ENCODE measurements at regions not wholly inside any gene's neighbourhood (a gene's known extent, or its start where the extent isn't known, plus 50 kb on each side); places are given as distances from the start of the nearest gene placed in this dataset.

GRCh38 chr3:132972333-132972732 is 65.9 kb upstream of the TMEM108 start:
- intact Hi-C loops (cut with DNase I): no loop called here
- no peaks in the 10 kb centered on the region for H3K4me1 ChIP-seq (replicated peaks)

GRCh38 chr3:132966374-132966773 is 71.8 kb upstream of the TMEM108 start:
- WGBS: 78% methylated on average over 2 of the region's 2 CpGs
- H3K27me3 ChIP-seq (replicated peaks; ENCODE audit: insufficient read depth): no peaks in the 10 kb centered on the region
- DNase-seq (ENCODE audit: low spot score): no peak
- intact Hi-C loops (cut with DNase I): no loop called here
- H3K27ac ChIP-seq: no peak overlapping the region
- TF ChIP-seq POLR2AphosphoS5 (IDR thresholded peaks at IDR 0.05): no peak
- no peaks in the 10 kb centered on the region for H3K4me1 ChIP-seq (replicated peaks)
- no peaks in the 10 kb centered on the region for H3K9me3 ChIP-seq
- no peak overlapping the region for H3K4me3 ChIP-seq
- no peaks in the 10 kb centered on the region for H3K36me3 ChIP-seq

More at GRCh38 chr3:132972333-132972732, 65.9 kb upstream of the TMEM108 start:
- no peak for TF ChIP-seq CTCF (IDR thresholded peaks at IDR 0.05)
- no peak for TF ChIP-seq POLR2A (IDR thresholded peaks at IDR 0.05)
- TF ChIP-seq POLR2AphosphoS5 (IDR thresholded peaks at IDR 0.05): no peak
- H3K27ac ChIP-seq: no peak overlapping the region
- no peaks in the 10 kb centered on the region for H3K27me3 ChIP-seq (replicated peaks; ENCODE audit: insufficient read depth)
- no peaks in the 10 kb centered on the region for H3K9me3 ChIP-seq
- no peak overlapping the region for H3K4me3 ChIP-seq
- DNase-seq (ENCODE audit: low spot score): no peak
- no peaks in the 10 kb centered on the region for H3K36me3 ChIP-seq

- intact Hi-C loops (cut with DNase I): no loop called here
- TF ChIP-seq CTCF (IDR thresholded peaks at IDR 0.05): no peak
- no peak for TF ChIP-seq POLR2A (IDR thresholded peaks at IDR 0.05)
- TF ChIP-seq POLR2AphosphoS5 (IDR thresholded peaks at IDR 0.05): no peak
- WGBS: 76% methylated on average over 3 of the region's 3 CpGs
- no peak overlapping the region for H3K27ac ChIP-seq
- H3K36me3 ChIP-seq: no peaks in the 10 kb centered on the region
- H3K9me3 ChIP-seq: no peaks in the 10 kb centered on the region
- DNase-seq (ENCODE audit: low spot score): no peak
- H3K4me1 ChIP-seq (replicated peaks): no peaks in the 10 kb centered on the region
- no peaks in the 10 kb centered on the region for H3K27me3 ChIP-seq (replicated peaks; ENCODE audit: insufficient read depth)
- H3K4me3 ChIP-seq: no peak overlapping the region
These were observed 73.9 kb upstream of the TMEM108 start for GRCh38 chr3:132964266-132964665.

- no peak overlapping the region for H3K27ac ChIP-seq
- TF ChIP-seq POLR2A (IDR thresholded peaks at IDR 0.05) (no peak), CTCF (IDR thresholded peaks at IDR 0.05) (no peak), POLR2AphosphoS5 (IDR thresholded peaks at IDR 0.05) (no peak)
- DNase-seq (ENCODE audit: low spot score): no peak
- no peaks in the 10 kb centered on the region for H3K36me3 ChIP-seq
- H3K4me1 ChIP-seq (replicated peaks): no peaks in the 10 kb centered on the region
- H3K4me3 ChIP-seq: no peak overlapping the region
- intact Hi-C loops (cut with DNase I): no loop called here
- 56% methylated on average over 2 of the region's 2 CpGs for WGBS
- no peaks in the 10 kb centered on the region for H3K9me3 ChIP-seq
- no peaks in the 10 kb centered on the region for H3K27me3 ChIP-seq (replicated peaks; ENCODE audit: insufficient read depth)
These were observed 74.4 kb upstream of the TMEM108 start for GRCh38 chr3:132963786-132964185.

GRCh38 chr3:132961991-132962390 is 76.2 kb upstream of the TMEM108 start:
- no peak for DNase-seq (ENCODE audit: low spot score)
- intact Hi-C loops (cut with DNase I): no loop called here
- 77% methylated on average over 1 of the region's 1 CpG for WGBS

More at GRCh38 chr3:132961991-132962390, 76.2 kb upstream of the TMEM108 start:
- H3K27me3 ChIP-seq (replicated peaks; ENCODE audit: insufficient read depth): no peaks in the 10 kb centered on the region
- H3K27ac ChIP-seq: no peak overlapping the region
- H3K4me3 ChIP-seq: no peak overlapping the region
- H3K36me3 ChIP-seq: no peaks in the 10 kb centered on the region
- no peaks in the 10 kb centered on the region for H3K4me1 ChIP-seq (replicated peaks)
- no peak for TF ChIP-seq POLR2A (IDR thresholded peaks at IDR 0.05)
- TF ChIP-seq CTCF (IDR thresholded peaks at IDR 0.05): no peak
- no peak for TF ChIP-seq POLR2AphosphoS5 (IDR thresholded peaks at IDR 0.05)
- no peaks in the 10 kb centered on the region for H3K9me3 ChIP-seq

Measured in prostate gland (tissue), 2 donors.